H1 (cell line): ENCODE measurements at regions not wholly inside any gene's neighbourhood (a gene's known extent, or its start where the extent isn't known, plus 50 kb on each side); places are given as distances from the start of the nearest gene placed in this dataset.

Experiments
- CTCF ChIA-PET: fragments of 300-600 bp; sonication (Branson Sonifier 250); formaldehyde crosslinking; loops from one replicate; lab custom pipeline; 2021; ENCODE audit not compliant: partially characterized antibody; lab: Charles Lee
- POLR2A ChIA-PET: fragments of 300-600 bp; sonication (Branson Sonifier 250); formaldehyde crosslinking; loops from one replicate; lab custom pipeline; 2021; ENCODE audit warnings: inconsistent platforms; ENCODE audit not compliant: partially characterized antibody; lab: Charles Lee
- DNase-seq, 2 experiments: peaks; one replicate each; pipeline versions ENCODE4 v3.0.0 to v3.0.0-alpha.2; 2010 to 2022; ENCODE audit warnings: low spot score in 2 of 2, low read depth in 1 of 2, mixed read lengths in 1 of 2
- FAIRE-seq: peaks from 2 replicates; lab custom pipeline; 2011; peaks lifted over from hg19 to GRCh38; lab: Jason Lieb, UNC
- H2AFZ ChIP-seq: 2 replicates; pipeline ENCODE4 v1.8.1; 2012; ENCODE audit warnings: low read length, inconsistent platforms
- H2AK5ac ChIP-seq: 2 replicates; pipeline ENCODE4 v1.6.1; 2013; ENCODE audit warnings: low read depth, low read length
- H2BK120ac ChIP-seq: replicated peaks from 2 replicates; pipeline ENCODE3; 2013; ENCODE audit warnings: low read depth, low read length, inconsistent platforms
- H2BK12ac ChIP-seq: 2 replicates; pipeline ENCODE4 v1.6.1; 2013; ENCODE audit warnings: low read depth, low read length
- H2BK15ac ChIP-seq: 2 replicates; pipeline ENCODE4 v1.6.1; 2013; ENCODE audit warnings: low read length
- H2BK20ac ChIP-seq: 2 replicates; pipeline ENCODE4 v1.6.1; 2013; ENCODE audit warnings: low read length
- H2BK5ac ChIP-seq: 2 replicates; pipeline ENCODE4 v1.6.1; 2013; ENCODE audit warnings: low read depth, low read length
- H3K14ac ChIP-seq: 2 replicates; pipeline ENCODE4 v1.6.1; 2013; ENCODE audit warnings: inconsistent platforms; ENCODE audit not compliant: insufficient read length
- H3K18ac ChIP-seq: 2 replicates; pipeline ENCODE4 v1.6.1; 2013; ENCODE audit warnings: low read length; ENCODE audit errors: extremely low read depth
- H3K23ac ChIP-seq: 2 replicates; pipeline ENCODE4 v1.6.1; 2013; ENCODE audit warnings: inconsistent platforms; ENCODE audit not compliant: insufficient read length
- H3K23me2 ChIP-seq: 2 replicates; pipeline ENCODE4 v1.6.1; 2013; ENCODE audit warnings: low read depth, low read length
- H3K27ac ChIP-seq: 2 replicates; pipeline ENCODE4 v1.6.1; 2011; ENCODE audit warnings: low read depth, low read length, inconsistent platforms
- H3K27me3 ChIP-seq, 4 experiments: replicated peaks in 1 of 4; 1 replicate in 1 of 4; 2 replicates in 3 of 4; pipeline versions ENCODE4 v1.6.1 to v1.8.1; 2011 to 2013; ENCODE audit warnings: low read length in 3 of 4, mild to moderate bottlenecking in 3 of 4, inconsistent platforms in 2 of 4, mixed read lengths in 2 of 4, moderate library complexity in 1 of 4; ENCODE audit not compliant: control insufficient read depth in 3 of 4, insufficient read depth in 3 of 4; ENCODE audit errors: extremely low read depth in 1 of 4
- H3K36me3 ChIP-seq, 4 experiments: 2 replicates each; pipeline versions ENCODE4 v1.6.1 to v1.8.1; 2011 to 2013; ENCODE audit warnings: mild to moderate bottlenecking in 4 of 4, low read length in 3 of 4, moderate library complexity in 2 of 4, control low read depth in 1 of 4, inconsistent platforms in 1 of 4; ENCODE audit not compliant: insufficient read depth in 4 of 4, control insufficient read depth in 2 of 4
- H3K4ac ChIP-seq: replicated peaks from 2 replicates; pipeline ENCODE3; 2013; ENCODE audit warnings: low read length, low read depth, mixed read lengths, inconsistent platforms; ENCODE audit not compliant: insufficient read length
- H3K4me1 ChIP-seq, 4 experiments: replicated peaks in 1 of 4; 1 replicate in 1 of 4; 2 replicates in 3 of 4; pipeline versions ENCODE4 v1.6.1 to v1.8.1; 2011 to 2013; ENCODE audit warnings: low read length in 3 of 4, inconsistent platforms in 2 of 4, mixed read lengths in 1 of 4; ENCODE audit not compliant: insufficient read depth in 4 of 4, control insufficient read depth in 3 of 4
- H3K4me2 ChIP-seq, 2 experiments: 2 replicates each; pipeline versions ENCODE4 v1.6.1 to v1.8.1; 2011 to 2013; ENCODE audit warnings: low read depth in 2 of 2, low read length in 2 of 2, control low read depth in 1 of 2, inconsistent platforms in 1 of 2, mild to moderate bottlenecking in 1 of 2; ENCODE audit not compliant: insufficient read depth in 1 of 2
- H3K4me3 ChIP-seq, 4 experiments: fragments of 200-600, 300-600 bp in 1 of 4; sonication (generic), shearing (Covaris generic), sonication (Bioruptor Twin) in 1 of 4; 2 replicates each; pipeline versions ENCODE4 v1.5.1 to v1.8.1; 2011 to 2016; ENCODE audit warnings: low read length in 4 of 4, low read depth in 3 of 4, control low read depth in 2 of 4, inconsistent platforms in 2 of 4, mild to moderate bottlenecking in 2 of 4, mixed read lengths in 1 of 4, moderate library complexity in 1 of 4; ENCODE audit not compliant: insufficient read depth in 2 of 4; ENCODE audit errors: extremely low read depth in 1 of 4
- H3K56ac ChIP-seq: replicated peaks from 2 replicates; pipeline ENCODE3; 2013; ENCODE audit warnings: low read depth, mild to moderate bottlenecking, mixed read lengths, low read length, inconsistent platforms; ENCODE audit not compliant: insufficient read length
- H3K79me1 ChIP-seq: 2 replicates; pipeline ENCODE4 v1.6.1; 2013; ENCODE audit warnings: low read depth, low read length, control low read depth
- H3K79me2 ChIP-seq, 2 experiments: 2 replicates each; pipeline versions ENCODE4 v1.6.1 to v1.8.1; 2012 to 2013; ENCODE audit warnings: low read length in 2 of 2, mild to moderate bottlenecking in 2 of 2, inconsistent platforms in 1 of 2; ENCODE audit not compliant: insufficient read depth in 2 of 2, control insufficient read depth in 1 of 2
- H3K9ac ChIP-seq, 4 experiments: replicated peaks in 1 of 4; 1 replicate in 1 of 4; 2 replicates in 3 of 4; pipeline versions ENCODE4 v1.6.1 to v1.8.1; 2011 to 2013; ENCODE audit warnings: low read depth in 3 of 4, low read length in 3 of 4, control low read depth in 2 of 4, mild to moderate bottlenecking in 2 of 4, moderate library complexity in 2 of 4, inconsistent platforms in 1 of 4; ENCODE audit errors: extremely low read depth in 1 of 4
- H3K9me3 ChIP-seq, 2 experiments: 2 replicates each; pipeline versions ENCODE4 v1.6.1 to v1.8.1; 2012 to 2013; ENCODE audit warnings: mild to moderate bottlenecking in 2 of 2, moderate library complexity in 2 of 2, control low read depth in 1 of 2, inconsistent platforms in 1 of 2, low read depth in 1 of 2, low read length in 1 of 2, mixed read lengths in 1 of 2; ENCODE audit not compliant: insufficient read depth in 2 of 2
- H4K20me1 ChIP-seq, 2 experiments: replicated peaks in 1 of 2; 2 replicates each; pipeline versions ENCODE3 to v1.8.1; 2011 to 2013; ENCODE audit warnings: inconsistent platforms in 2 of 2, low read length in 2 of 2, mild to moderate bottlenecking in 1 of 2; ENCODE audit not compliant: insufficient read depth in 2 of 2, control insufficient read depth in 1 of 2
- H4K5ac ChIP-seq: 2 replicates; pipeline ENCODE4 v1.6.1; 2013; ENCODE audit warnings: low read length, low read depth, mixed read lengths, inconsistent platforms; ENCODE audit not compliant: insufficient read length
- H4K8ac ChIP-seq: 2 replicates; pipeline ENCODE4 v1.8.0; 2013; ENCODE audit warnings: mild to moderate bottlenecking, moderate library complexity, low read length, inconsistent platforms; ENCODE audit not compliant: insufficient read depth; ENCODE audit errors: extremely low read depth
- H4K91ac ChIP-seq: replicated peaks from 2 replicates; pipeline ENCODE3; 2013; ENCODE audit warnings: low read length, mixed read lengths, inconsistent platforms; ENCODE audit not compliant: insufficient read length
- ASH2L ChIP-seq: fragments of 200-600, 300-600 bp; sonication (generic); IDR thresholded peaks from one replicate; pipeline ENCODE4 v1.7.1; 2017; ENCODE audit warnings: low read length
- BCL11A ChIP-seq, 2 experiments: IDR thresholded peaks; one replicate each; pipeline ENCODE4 v1.6.1; 2011; ENCODE audit warnings: low read depth in 2 of 2, low read length in 2 of 2, mild to moderate bottlenecking in 2 of 2
- CBX8 ChIP-seq: fragments of 300-800, 300-1000 bp; sonication (generic); IDR thresholded peaks from 2 replicates; pipeline ENCODE4 v1.7.1; 2016; ENCODE audit warnings: low read depth, low read length, borderline replicate concordance
- E2F6 ChIP-seq: IDR thresholded peaks from 2 replicates; pipeline ENCODE4 v1.6.1; 2012; ENCODE audit warnings: inconsistent platforms
- GABPA ChIP-seq: IDR thresholded peaks from 2 replicates; pipeline ENCODE4 v1.6.1; 2011; ENCODE audit warnings: mild to moderate bottlenecking, low read length, moderate library complexity, borderline replicate concordance; ENCODE audit not compliant: insufficient read depth
- HDAC2 ChIP-seq, 2 experiments: fragments of 300-600 bp in 1 of 2; sonication (generic) in 1 of 2; IDR thresholded peaks; 2 replicates each; pipeline ENCODE4 v1.6.1; 2011 to 2012; ENCODE audit warnings: low read depth in 2 of 2, low read length in 2 of 2, mild to moderate bottlenecking in 2 of 2, moderate library complexity in 2 of 2, borderline replicate concordance in 1 of 2, inconsistent platforms in 1 of 2
- HDAC6 ChIP-seq: IDR thresholded peaks from one replicate; pipeline ENCODE4 v1.7.1; 2012; ENCODE audit warnings: low read depth, mild to moderate bottlenecking, inconsistent platforms, low read length, moderate library complexity
- MAFK ChIP-seq: IDR thresholded peaks from 2 replicates; pipeline ENCODE4 v1.6.1; 2012; ENCODE audit warnings: low read depth, mild to moderate bottlenecking, improper control_type of control experiment, low read length
- NRF1 ChIP-seq: IDR thresholded peaks from 2 replicates; pipeline ENCODE4 v1.6.1; 2011; ENCODE audit warnings: mild to moderate bottlenecking, low read depth, low read length, improper control_type of control experiment
- RAD21 ChIP-seq, 2 experiments: IDR thresholded peaks in 1 of 2; conservative IDR thresholded peaks in 1 of 2; 2 replicates each; pipeline ENCODE4 v1.6.1; 2011; ENCODE audit warnings: low read depth in 2 of 2, low read length in 2 of 2, improper control_type of control experiment in 1 of 2, inconsistent platforms in 1 of 2, mild to moderate bottlenecking in 1 of 2, moderate library complexity in 1 of 2
- SIRT6 ChIP-seq: IDR thresholded peaks from one replicate; pipeline ENCODE4 v1.7.1; 2012; ENCODE audit warnings: low read length, inconsistent platforms
- SIX5 ChIP-seq: IDR thresholded peaks from 2 replicates; pipeline ENCODE4 v1.6.1; 2011; ENCODE audit warnings: mild to moderate bottlenecking, low read depth, low read length
- WGBS, 2 experiments: shearing (Covaris generic) in 1 of 2; methylation state at CpG; one replicate each; pipeline versions ENCODE4 v1.1.6 to v1.1.7; 2013 to 2015; ENCODE audit warnings: low lambda C conversion rate in 2 of 2, mixed read lengths in 2 of 2, inconsistent platforms in 1 of 2, low coverage in 1 of 2, missing lambda C conversion rate in 1 of 2; ENCODE audit not compliant: insufficient replicate concordance in 2 of 2, insufficient coverage in 1 of 2, insufficient read length in 1 of 2; ENCODE audit errors: extremely low coverage in 1 of 2, missing lambda C conversion rate in 1 of 2; 5-methylcytosine and 5-hydroxymethylcytosine counted together

- H3K27ac ChIP-seq, result no peak overlapping the region
- DNase-seq, result no peak
- POLR2A ChIA-PET, result no interaction called here
- TF ChIP-seq RAD21 (IDR thresholded peaks at IDR 0.05 in 1 of 2, conservative IDR thresholded peaks at IDR 0.05 in 1 of 2; ENCODE audit: low read depth in 2 of 2, low read length in 2 of 2) (no peak), HDAC6 (no peak), E2F6 (no peak), SIRT6 (no peak), CBX8 (no peak), MAFK (no peak), HDAC2 (IDR thresholded peaks at IDR 0.05; ENCODE audit: borderline replicate concordance in 1 of 2, low read depth in 2 of 2, low read length in 2 of 2) (no peak), SIX5 (no peak), GABPA (no peak), NRF1 (no peak), ASH2L (no peak), BCL11A (IDR thresholded peaks at IDR 0.05; ENCODE audit: low read depth in 2 of 2, low read length in 2 of 2) (no peak)
Observed at GRCh38 chr3:187975561-187976364, 178.2 kb upstream of the LPP start.

More at GRCh38 chr3:187975561-187976364, 178.2 kb upstream of the LPP start:
- no peak overlapping the region for H4K91ac ChIP-seq
- peaks cover 0 to 3% (median 0%) of the 10 kb centered on the region in 4 experiments; a peak in 1 of 8 replicates for H3K36me3 ChIP-seq
- H4K5ac ChIP-seq, result no peak overlapping the region
- H3K4me3 ChIP-seq, result no peak overlapping the region
- no peaks in the 10 kb centered on the region for H3K4me1 ChIP-seq
- H4K8ac ChIP-seq, result no peak overlapping the region; the same call in 1 of the 2 replicates
- H4K20me1 ChIP-seq, result no peaks in the 10 kb centered on the region
- H3K23me2 ChIP-seq, result no peaks in the 10 kb centered on the region
- H3K18ac ChIP-seq, result no peak overlapping the region
- H2BK120ac ChIP-seq, result no peak overlapping the region
- no peak for FAIRE-seq
- no peak overlapping the region for H3K9ac ChIP-seq
- H3K23ac ChIP-seq, result no peak overlapping the region
- 83% methylated on average over 7 of the region's 7 CpGs; no CpG with 5 or more reads in 1 of the 2 experiments for WGBS, 2 experiments
- H3K79me2 ChIP-seq, result no peaks in the 10 kb centered on the region
- no peak overlapping the region for H3K56ac ChIP-seq
- peaks cover 0 to 4% of the 10 kb centered on the region in 2 experiments; a peak in 2 of 4 replicates for H3K9me3 ChIP-seq
- H3K14ac ChIP-seq, result no peak overlapping the region
- H3K27me3 ChIP-seq, result no peaks in the 10 kb centered on the region
- H2AK5ac ChIP-seq, result no peak overlapping the region
- H2AFZ ChIP-seq, result no peak overlapping the region
- no peak overlapping the region for H2BK15ac ChIP-seq
- no peak overlapping the region for H3K4me2 ChIP-seq
- no peak overlapping the region for H3K4ac ChIP-seq
- no peaks in the 10 kb centered on the region for H3K79me1 ChIP-seq
- no peak overlapping the region for H2BK12ac ChIP-seq
- H2BK5ac ChIP-seq, result no peak overlapping the region
- CTCF ChIA-PET, result interaction anchor here (0.7 to 2.0 kb wide), 5 partner anchors 13 to 383 kb away, joined by 3 to 4 read pairs (median 3); no protein-coding TSS in a partner anchor
- no peak overlapping the region for H2BK20ac ChIP-seq
